ENCODE measurements at regions not wholly inside any gene's neighbourhood (a gene's known extent, or its start where the extent isn't known, plus 50 kb on each side); places are given as distances from the start of the nearest gene placed in this dataset.

GRCh38 chr9:3732077-3733038 lies 206.6 kb upstream of the RFX3 start:
- peak; percentile 13 for DNase-seq

- DNase-seq, result no peak
Observed at GRCh38 chr9:3730511-3730922, 204.7 kb upstream of the RFX3 start.

- no peak for DNase-seq
Observed at GRCh38 chr9:3721096-3721495, 195.3 kb upstream of the RFX3 start.

- DNase-seq, result no peak
Observed at GRCh38 chr9:3719286-3719685, 193.5 kb upstream of the RFX3 start.

- DNase-seq, result no peak
Observed at GRCh38 chr9:3716415-3716814, 190.6 kb upstream of the RFX3 start.

- DNase-seq, result peak; percentile 17
Observed at GRCh38 chr9:3708751-3709150, 182.9 kb upstream of the RFX3 start.

GRCh38 chr9:3704890-3705289 lies 179.1 kb upstream of the RFX3 start:
- no peak for DNase-seq

GRCh38 chr9:3700772-3701171 lies 175.0 kb upstream of the RFX3 start:
- no peak for DNase-seq

- DNase-seq, result no peak
Observed at GRCh38 chr9:3699883-3700282, 174.1 kb upstream of the RFX3 start.

- no peak for DNase-seq
Observed at GRCh38 chr9:3698531-3698930, 172.7 kb upstream of the RFX3 start.

GRCh38 chr9:3698076-3698475 lies 172.3 kb upstream of the RFX3 start:
- DNase-seq, result no peak

GRCh38 chr9:3696368-3696767 lies 170.6 kb upstream of the RFX3 start:
- no peak for DNase-seq

- DNase-seq, result no peak
Observed at GRCh38 chr9:3692606-3693005, 166.8 kb upstream of the RFX3 start.

GRCh38 chr9:3689555-3689954 lies 163.8 kb upstream of the RFX3 start:
- no peak for DNase-seq

- no peak for DNase-seq
Observed at GRCh38 chr9:3687145-3687544, 161.3 kb upstream of the RFX3 start.

- DNase-seq, result no peak
Observed at GRCh38 chr9:3682186-3682585, 156.4 kb upstream of the RFX3 start.

GRCh38 chr9:3677541-3677940 lies 151.7 kb upstream of the RFX3 start:
- no peak for DNase-seq

GRCh38 chr9:3676766-3677165 lies 151.0 kb upstream of the RFX3 start:
- DNase-seq, result no peak

GRCh38 chr9:3675946-3676345 lies 150.1 kb upstream of the RFX3 start:
- DNase-seq, result no peak

- DNase-seq, result no peak
Observed at GRCh38 chr9:3674561-3674960, 148.8 kb upstream of the RFX3 start.

- no peak for DNase-seq
Observed at GRCh38 chr9:3672399-3672798, 146.6 kb upstream of the RFX3 start.

- DNase-seq, result no peak
Observed at GRCh38 chr9:3664044-3664443, 138.2 kb upstream of the RFX3 start.

GRCh38 chr9:3662671-3663070 lies 136.9 kb upstream of the RFX3 start:
- no peak for DNase-seq

GRCh38 chr9:3660936-3661335 lies 135.1 kb upstream of the RFX3 start:
- no peak for DNase-seq

- DNase-seq, result no peak
Observed at GRCh38 chr9:3659647-3660046, 133.8 kb upstream of the RFX3 start.
